K562 (cell line): ENCODE measurements at regions not wholly inside any gene's neighbourhood (a gene's known extent, or its start where the extent isn't known, plus 50 kb on each side); places are given as distances from the start of the nearest gene placed in this dataset.

Experiments
- ATAC-seq: fragments of 200-7000 bp; cut with Tn5 transposase; 3 replicates; pipeline ENCODE4 v1.9.1; 2020; ENCODE audit warnings: moderate library complexity
- BruUV-seq: library from RNA; stranded (reverse); fragments of 400-500 nt; replicated peaks from 2 replicates; lab custom pipeline; 2021; lab: Mats Ljungman, UMichigan
- CTCF ChIA-PET: fragments of 300-600 bp; formaldehyde crosslinking; extraction: SDS; loops from one replicate; lab custom pipeline; 2021; ENCODE audit warnings: low intra/inter-chr PET ratio; lab: Yijun Ruan, JAX
- POLR2A ChIA-PET: fragments of 300-600, 350-650 bp; sonication (Branson Sonifier 250); formaldehyde crosslinking; extraction: SDS; loops from one replicate; lab custom pipeline; 2021; ENCODE audit warnings: antibody characterized with exemption, inconsistent platforms; lab: Yijun Ruan, JAX
- DNase-seq, 4 experiments: peaks; one replicate each; pipeline versions ENCODE4 v3.0.0 to v3.0.0-alpha.2; 2011 to 2018; ENCODE audit warnings: low spot score in 3 of 4, mixed read lengths in 3 of 4; ENCODE audit errors: extremely low read depth in 1 of 4
- FAIRE-seq: peaks from 2 replicates; lab custom pipeline; 2011; peaks lifted over from hg19 to GRCh38; lab: Jason Lieb, UNC
- H2AFZ ChIP-seq: 2 replicates; pipeline ENCODE4 v1.6.0; 2011; ENCODE audit warnings: low read depth, low read length, control low read depth, inconsistent platforms
- H3K27ac ChIP-seq: fragments of 200-600 bp; 3 replicates; pipeline ENCODE4 v1.8.0; 2011; ENCODE audit warnings: low read depth, mild to moderate bottlenecking, control low read depth, inconsistent platforms, low read length, moderate library complexity, mixed read lengths; ENCODE audit errors: extremely low read depth
- H3K27me3 ChIP-seq, 2 experiments: fragments of 300-600 bp in 1 of 2; 2 replicates in 1 of 2; 3 replicates in 1 of 2; pipeline versions ENCODE4 v1.6.0 to v1.8.0; 2011; ENCODE audit warnings: inconsistent platforms in 2 of 2, low read length in 2 of 2, mild to moderate bottlenecking in 1 of 2, mixed read lengths in 1 of 2, moderate library complexity in 1 of 2; ENCODE audit not compliant: control insufficient read depth in 2 of 2, insufficient read depth in 2 of 2
- H3K36me3 ChIP-seq: fragments of 300-600 bp; 3 replicates; pipeline ENCODE4 v1.8.0; 2011; ENCODE audit warnings: mild to moderate bottlenecking, low read length, inconsistent platforms; ENCODE audit not compliant: control insufficient read depth, insufficient read depth
- H3K4me1 ChIP-seq, 2 experiments: fragments of 200-600 bp in 1 of 2; replicated peaks in 1 of 2; 2 replicates in 1 of 2; 3 replicates in 1 of 2; pipeline versions ENCODE4 v1.5.1 to v1.8.0; 2011; ENCODE audit warnings: inconsistent platforms in 2 of 2, low read length in 2 of 2, mild to moderate bottlenecking in 1 of 2, mixed read lengths in 1 of 2, moderate library complexity in 1 of 2; ENCODE audit not compliant: control insufficient read depth in 2 of 2, insufficient read depth in 2 of 2
- H3K4me2 ChIP-seq: 2 replicates; pipeline ENCODE4 v1.6.1; 2011; ENCODE audit warnings: low read length, control low read depth, inconsistent platforms, mixed read lengths; ENCODE audit not compliant: insufficient read depth
- H3K4me3 ChIP-seq: fragments of 200-600 bp; sonication (generic), shearing (Covaris generic); 2 replicates; pipeline ENCODE4 v1.5.1; 2016; ENCODE audit warnings: control low read depth, inconsistent platforms
- H3K79me2 ChIP-seq: fragments of 200-600 bp; 3 replicates; pipeline ENCODE4 v1.8.0; 2011; ENCODE audit warnings: low read length, inconsistent platforms; ENCODE audit not compliant: control insufficient read depth, insufficient read depth
- H3K9ac ChIP-seq, 2 experiments: 2 replicates each; pipeline versions ENCODE4 v1.6.0 to v1.6.1; 2011; ENCODE audit warnings: low read depth in 2 of 2, low read length in 2 of 2, control low read depth in 1 of 2, inconsistent platforms in 1 of 2, mild to moderate bottlenecking in 1 of 2, mixed read lengths in 1 of 2; ENCODE audit not compliant: insufficient read depth in 1 of 2
- H3K9me1 ChIP-seq: one replicate; pipeline ENCODE4 v1.6.0; 2011; ENCODE audit warnings: inconsistent platforms, mild to moderate bottlenecking, low read length, moderate library complexity; ENCODE audit not compliant: control insufficient read depth, insufficient read depth
- H3K9me3 ChIP-seq: replicated peaks from 2 replicates; pipeline ENCODE4 v1.5.1; 2011; ENCODE audit warnings: low read depth, low read length, inconsistent platforms; ENCODE audit not compliant: control insufficient read depth, insufficient read depth
- H4K20me1 ChIP-seq: replicated peaks from 2 replicates; pipeline ENCODE4 v1.6.1; 2011; ENCODE audit warnings: low read length, inconsistent platforms, mixed read lengths; ENCODE audit not compliant: control insufficient read depth, insufficient read depth
- ARNT ChIP-seq, 2 experiments: fragments of 450-650 bp; IDR thresholded peaks; 2 replicates each; pipeline ENCODE4 v1.6.1; 2016; ENCODE audit warnings: mild to moderate bottlenecking in 1 of 2
- CBX3 ChIP-seq, 2 experiments: IDR thresholded peaks; 1 replicate in 1 of 2; 2 replicates in 1 of 2; pipeline ENCODE4 v1.6.1; 2012; ENCODE audit warnings: inconsistent platforms in 2 of 2, low read length in 2 of 2, borderline replicate concordance in 1 of 2, control low read depth in 1 of 2
- E4F1 ChIP-seq: fragments of 250-450 bp; sonication (Bioruptor Pico); IDR thresholded peaks from 2 replicates; pipeline ENCODE4 v1.5.0; 2021; ENCODE audit warnings: mild to moderate bottlenecking, borderline replicate concordance
- EGR1 ChIP-seq: fragments of 450-650 bp; conservative IDR thresholded peaks from 2 replicates; pipeline ENCODE4 v1.6.1; 2017; ENCODE audit warnings: mild to moderate bottlenecking
- LEF1 ChIP-seq: fragments of 450-650 bp; IDR thresholded peaks from 2 replicates; pipeline ENCODE4 v1.6.1; 2016; ENCODE audit warnings: mild to moderate bottlenecking
- NFRKB ChIP-seq: fragments of 450-650 bp; IDR thresholded peaks from 2 replicates; pipeline ENCODE4 v1.6.1; 2016; ENCODE audit warnings: low read depth
- PHF8 ChIP-seq: fragments of 200-600 bp; sonication (generic); IDR thresholded peaks from 2 replicates; pipeline ENCODE4 v1.6.1; 2012; ENCODE audit warnings: mixed run types, mild to moderate bottlenecking, inconsistent platforms, low read length, moderate library complexity, borderline replicate concordance
- PRDM10 ChIP-seq: fragments of 450-650 bp; IDR thresholded peaks from 2 replicates; pipeline ENCODE4 v1.6.1; 2018; ENCODE audit not compliant: partially characterized antibody
- SMAD2 ChIP-seq: fragments of 150-350 bp; IDR thresholded peaks from 2 replicates; pipeline ENCODE4 v1.6.1; 2014; ENCODE audit warnings: low read depth, mild to moderate bottlenecking, low read length
- TAF7 ChIP-seq: fragments of 450-650 bp; IDR thresholded peaks from 2 replicates; pipeline ENCODE4 v1.6.1; 2016; ENCODE audit warnings: missing genetic modification characterization, missing compliant biosample characterization
- ZBTB49 ChIP-seq: sonication (generic); formaldehyde crosslinking; IDR thresholded peaks from 2 replicates; pipeline ENCODE4 v1.8.0; 2022; ENCODE audit warnings: missing genetic modification reagents, mild to moderate bottlenecking, borderline replicate concordance
- ZFPM2 ChIP-seq: fragments of 250-450 bp; sonication (Bioruptor Pico); IDR thresholded peaks from 2 replicates; pipeline ENCODE4 v1.5.1; 2022; ENCODE audit warnings: mild to moderate bottlenecking
- WGBS: fragments of 100-300 bp; shearing (Covaris generic); methylation state at CpG from one replicate; pipeline ENCODE4 v1.1.6; 2016; ENCODE audit warnings: low coverage, mixed read lengths; ENCODE audit not compliant: insufficient coverage; ENCODE audit errors: missing lambda C conversion rate; 5-methylcytosine and 5-hydroxymethylcytosine counted together
- in situ Hi-C: fragments of 300-500 bp; cut with MboI; formaldehyde crosslinking; loops from 4 replicates; pipeline ENCODE4 v1.15.0; 2018; ENCODE audit warnings: inconsistent platforms, mixed read lengths
- intact Hi-C: fragments of 100-400 bp; cut with micrococcal nuclease; formaldehyde crosslinking; loops from 2 replicates; pipeline ENCODE4 v1.14.2; 2022

GRCh38 chr1:209462433-209462832 is 121.1 kb upstream of the CAMK1G start (continued):
- no peak for TF ChIP-seq E4F1 (CRISPR knock-in tag)
- TF ChIP-seq LEF1: no peak
- TF ChIP-seq ARNT (IDR thresholded peaks at IDR 0.05): no peak
- no peak for TF ChIP-seq ZBTB49
- TF ChIP-seq EGR1: no peak
- TF ChIP-seq NFRKB: no peak
- no peak for TF ChIP-seq SMAD2

- H3K79me2 ChIP-seq: no peaks in the 10 kb centered on the region
- DNase-seq: no peak
- intact Hi-C loops: no loop called here
- no TSS peak for BruUV-seq
- no peaks in the 10 kb centered on the region for H3K9me1 ChIP-seq
- 0% methylated on average over 1 of the region's 1 CpG for WGBS
- ChIA-PET POLR2A (no interaction called here), CTCF (no interaction called here)
- H3K9ac ChIP-seq: no peak overlapping the region
- H3K36me3 ChIP-seq: no peaks in the 10 kb centered on the region
- H3K27ac ChIP-seq: no peak overlapping the region
- no peaks in the 10 kb centered on the region for H4K20me1 ChIP-seq
- no peak overlapping the region for H2AFZ ChIP-seq
- no peaks in the 10 kb centered on the region for H3K4me1 ChIP-seq
- in situ Hi-C loops: no loop called here
- H3K27me3 ChIP-seq: no peaks in the 10 kb centered on the region
- no peak overlapping the region for H3K4me2 ChIP-seq
- no peak for ATAC-seq
- no peak for FAIRE-seq
- H3K9me3 ChIP-seq: no peaks in the 10 kb centered on the region
- no peak overlapping the region for H3K4me3 ChIP-seq
- TF ChIP-seq ZFPM2 (CRISPR knock-in tag) (no peak), PRDM10 (no peak), PHF8 (no peak), CBX3 (IDR thresholded peaks at IDR 0.05; ENCODE audit: borderline replicate concordance in 1 of 2, low read length in 2 of 2) (no peak), TAF7 (no peak)
Measured at GRCh38 chr1:209463441-209463840, 120.1 kb upstream of the CAMK1G start.
